IPS-18c (cell line): ENCODE measurements at regions not wholly inside any gene's neighbourhood (a gene's known extent, or its start where the extent isn't known, plus 50 kb on each side); places are given as distances from the start of the nearest gene placed in this dataset.

Experiments
- H3K4me3 ChIP-seq: 2 replicates; pipeline ENCODE4 v1.7.0; 2013; ENCODE audit warnings: low read depth, mild to moderate bottlenecking, low read length, moderate library complexity; ENCODE audit not compliant: insufficient read depth
- H3K9me3 ChIP-seq: one replicate; pipeline ENCODE4 v1.6.1; 2013; ENCODE audit warnings: mild to moderate bottlenecking, low read length, moderate library complexity; ENCODE audit not compliant: control insufficient read depth, insufficient read depth

DNA sequence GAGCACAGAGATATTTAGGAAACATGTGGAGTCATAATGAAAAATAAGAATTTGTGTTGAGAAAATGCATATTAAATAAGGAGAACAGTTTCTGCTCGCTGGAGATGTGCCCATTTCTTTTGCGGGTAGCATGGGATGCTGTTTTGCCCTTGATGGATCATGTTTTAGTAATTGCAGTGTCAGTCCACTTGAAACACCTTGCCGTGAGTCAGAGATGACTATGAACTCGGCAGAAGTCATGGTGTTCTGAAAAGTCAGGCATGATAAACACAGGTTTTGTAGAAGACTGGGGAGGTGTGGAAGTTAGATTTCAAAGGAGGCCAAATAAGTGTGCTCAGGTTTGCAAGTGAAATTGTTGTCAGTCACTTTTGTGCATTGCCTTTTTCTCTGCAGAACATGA is 315.0 kb upstream of the LRRC7 start:
- peaks cover 2% of the 10 kb centered on the region for H3K9me3 ChIP-seq
- no peak overlapping the region for H3K4me3 ChIP-seq

GRCh38 chr1:69256036-69256435 is 311.7 kb upstream of the LRRC7 start:
- peaks cover 2% of the 10 kb centered on the region for H3K9me3 ChIP-seq
- no peak overlapping the region for H3K4me3 ChIP-seq

GRCh38 chr1:69258842-69259241 is 308.9 kb upstream of the LRRC7 start:
- H3K9me3 ChIP-seq, result peaks cover 2% of the 10 kb centered on the region
- no peak overlapping the region for H3K4me3 ChIP-seq

DNA sequence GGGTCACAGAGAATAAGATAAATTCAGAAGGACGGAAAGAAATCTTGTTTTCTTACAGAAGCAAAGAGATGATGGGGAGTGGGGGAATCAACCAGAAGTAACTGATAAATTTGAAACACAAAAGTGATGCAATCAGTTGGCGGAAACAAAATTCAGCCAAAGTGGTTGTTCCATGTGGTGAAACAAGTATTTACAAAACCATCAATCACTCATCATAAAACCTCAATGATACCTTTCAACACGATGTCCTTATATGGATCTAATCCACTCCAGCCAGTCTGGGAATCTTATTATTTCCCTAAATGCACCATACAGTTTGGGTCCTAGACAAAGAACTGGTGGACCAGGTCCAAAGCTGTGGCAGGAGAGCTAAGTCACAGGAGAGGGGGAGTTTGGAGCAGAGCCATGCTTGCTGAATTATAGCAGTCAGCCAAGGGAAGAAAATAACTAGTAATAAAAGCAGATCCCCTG is 303.8 kb upstream of the LRRC7 start:
- H3K9me3 ChIP-seq, result no peaks in the 10 kb centered on the region
- no peak overlapping the region for H3K4me3 ChIP-seq

GRCh38 chr1:69269491-69269890 is 298.2 kb upstream of the LRRC7 start:
- Histone ChIP-seq H3K9me3 (no peaks in the 10 kb centered on the region), H3K4me3 (no peak overlapping the region)

DNA sequence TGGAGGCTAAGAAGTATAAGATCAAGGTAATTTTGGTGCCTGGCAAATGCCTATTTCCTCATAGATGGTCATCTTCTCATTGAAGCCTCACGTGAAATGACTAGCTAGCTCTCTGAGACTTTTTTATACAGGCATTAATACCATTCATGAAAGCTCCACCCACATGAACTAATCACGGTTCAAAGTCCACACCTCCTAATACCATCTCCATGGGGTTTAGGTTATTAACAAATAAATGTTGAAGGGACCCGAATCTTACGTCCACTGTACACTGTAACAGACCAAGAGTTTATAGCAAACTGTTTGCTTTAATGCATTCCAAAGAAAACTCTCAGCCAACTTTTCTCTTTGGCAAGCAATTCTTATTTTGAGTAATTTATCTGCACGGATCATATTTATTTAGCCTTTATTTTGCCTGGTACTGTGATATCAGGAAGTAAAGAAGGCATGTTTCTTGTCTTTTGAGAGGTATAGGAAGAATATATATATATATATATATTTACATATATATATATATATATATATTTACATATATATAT is 296.1 kb upstream of the LRRC7 start:
- Histone ChIP-seq H3K4me3 (no peak overlapping the region), H3K9me3 (no peaks in the 10 kb centered on the region)

DNA sequence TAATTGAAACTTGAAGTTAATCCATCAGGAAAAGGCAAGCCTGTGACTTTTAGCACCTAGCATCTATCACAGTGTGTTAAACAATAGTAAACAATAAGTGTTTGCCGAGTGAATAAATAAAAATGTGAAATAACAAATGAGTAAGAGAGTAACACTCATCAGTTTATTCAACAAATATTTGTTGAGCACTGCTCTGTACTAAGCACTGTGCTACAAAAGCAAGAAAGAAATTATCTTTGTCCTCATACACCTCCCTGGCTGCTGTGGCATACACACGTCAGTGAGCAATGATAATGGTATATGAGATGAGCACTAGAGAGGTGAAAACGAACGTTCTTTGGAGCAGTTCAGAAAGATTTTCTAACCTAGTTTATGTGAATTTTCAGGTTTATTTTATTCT is 295.0 kb upstream of the LRRC7 start:
- Histone ChIP-seq H3K9me3 (no peaks in the 10 kb centered on the region), H3K4me3 (no peak overlapping the region)

DNA sequence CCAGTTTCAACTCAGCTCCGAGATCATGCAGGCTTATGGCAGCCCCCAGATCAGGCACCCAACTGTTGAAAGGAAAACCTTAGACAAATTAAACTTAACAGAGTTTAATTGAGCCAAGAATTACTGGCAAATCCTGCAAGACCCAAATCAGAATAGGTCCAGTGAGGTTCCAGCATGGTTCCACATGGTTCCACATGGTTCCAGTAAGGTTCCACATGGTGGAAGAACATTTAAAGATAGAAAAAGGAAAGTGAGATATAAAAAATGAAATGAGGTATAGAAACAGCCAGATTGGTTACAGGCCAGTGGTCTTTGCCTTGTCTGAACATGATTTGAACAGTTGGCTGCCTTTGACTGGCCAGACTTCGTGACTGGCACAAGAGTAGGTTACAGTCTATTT is 288.8 kb upstream of the LRRC7 start:
- Histone ChIP-seq H3K9me3 (no peaks in the 10 kb centered on the region), H3K4me3 (no peak overlapping the region)

GRCh38 chr1:69283516-69283915 is 284.2 kb upstream of the LRRC7 start:
- Histone ChIP-seq H3K9me3 (no peaks in the 10 kb centered on the region), H3K4me3 (no peak overlapping the region)

DNA sequence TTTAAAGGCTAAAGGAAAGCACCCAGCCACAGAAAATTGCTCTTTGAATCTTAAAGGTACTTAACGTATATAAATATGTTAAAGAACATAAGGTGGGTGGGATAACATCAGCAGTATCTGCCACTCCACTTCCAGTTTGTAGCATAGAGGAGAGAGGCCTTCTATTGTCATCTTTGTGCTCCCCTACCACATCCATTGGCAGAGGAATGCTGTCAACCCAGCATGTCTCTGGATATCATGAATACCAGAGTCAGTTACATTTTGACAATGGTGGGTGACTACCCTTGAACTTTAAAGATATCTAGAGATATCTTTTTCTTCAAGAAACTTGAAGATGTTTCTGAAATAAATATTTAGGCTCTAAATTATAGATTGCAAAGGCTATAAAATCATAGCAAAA is 283.2 kb upstream of the LRRC7 start:
- no peaks in the 10 kb centered on the region for H3K9me3 ChIP-seq
- H3K4me3 ChIP-seq, result no peak overlapping the region

DNA sequence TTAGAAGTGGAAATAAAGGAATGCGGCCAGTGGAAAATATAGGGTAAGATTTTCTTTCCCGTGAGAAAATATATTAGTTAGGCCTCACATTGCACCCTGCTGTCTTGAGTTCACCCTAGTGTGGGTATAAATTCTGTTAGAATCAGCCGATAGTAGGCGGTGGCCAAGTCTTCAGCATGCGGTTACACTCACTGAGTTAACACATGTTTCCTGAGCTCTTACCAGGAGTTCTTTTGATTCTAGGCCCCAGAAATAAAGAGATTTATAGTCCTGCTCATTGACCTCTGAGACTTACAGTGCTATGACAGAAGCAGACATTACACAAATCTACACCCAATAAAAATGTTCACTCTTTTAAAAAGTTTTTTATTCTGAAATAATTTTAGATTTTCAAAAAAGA is 279.3 kb upstream of the LRRC7 start:
- H3K4me3 ChIP-seq, result no peak overlapping the region
- no peaks in the 10 kb centered on the region for H3K9me3 ChIP-seq

DNA sequence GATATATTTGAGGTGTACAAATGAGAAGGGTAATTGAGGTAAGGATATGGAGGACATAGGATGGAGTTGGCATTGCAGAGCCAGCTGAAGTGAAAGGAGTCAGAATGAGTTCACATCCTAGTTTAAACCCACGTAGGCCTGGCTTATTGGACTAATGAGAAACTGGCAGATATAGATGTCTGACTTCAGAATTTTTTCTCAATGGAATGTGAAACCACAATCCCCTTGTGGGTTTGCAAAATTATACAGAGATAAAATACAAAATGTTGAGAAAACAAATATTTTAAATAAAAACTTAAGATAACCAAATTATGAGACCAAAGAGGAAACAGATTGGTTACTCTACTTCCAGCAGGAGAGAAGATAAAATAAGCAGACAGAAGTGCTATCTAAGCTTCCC is 277.4 kb upstream of the LRRC7 start:
- Histone ChIP-seq H3K9me3 (no peaks in the 10 kb centered on the region), H3K4me3 (no peak overlapping the region)

DNA sequence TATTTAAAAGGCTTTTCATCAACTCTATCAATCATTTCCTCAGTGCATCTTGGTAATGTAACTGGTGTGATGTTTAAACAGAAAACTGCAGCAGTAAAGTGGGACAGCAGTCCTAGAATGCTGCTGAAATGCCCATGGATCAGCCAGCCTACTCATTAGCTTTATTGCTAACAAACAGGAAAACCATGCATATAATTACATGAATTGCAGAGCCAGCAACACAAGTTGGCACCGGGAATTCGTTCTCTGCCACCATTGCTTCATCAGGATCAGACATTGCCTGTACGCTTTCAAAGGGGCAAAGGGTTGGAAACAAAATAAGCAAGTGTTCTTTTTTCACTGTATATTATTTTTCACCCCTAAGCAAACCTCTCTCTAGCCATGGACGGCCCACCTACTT is 276.2 kb upstream of the LRRC7 start:
- no peaks in the 10 kb centered on the region for H3K9me3 ChIP-seq
- H3K4me3 ChIP-seq, result no peak overlapping the region

DNA sequence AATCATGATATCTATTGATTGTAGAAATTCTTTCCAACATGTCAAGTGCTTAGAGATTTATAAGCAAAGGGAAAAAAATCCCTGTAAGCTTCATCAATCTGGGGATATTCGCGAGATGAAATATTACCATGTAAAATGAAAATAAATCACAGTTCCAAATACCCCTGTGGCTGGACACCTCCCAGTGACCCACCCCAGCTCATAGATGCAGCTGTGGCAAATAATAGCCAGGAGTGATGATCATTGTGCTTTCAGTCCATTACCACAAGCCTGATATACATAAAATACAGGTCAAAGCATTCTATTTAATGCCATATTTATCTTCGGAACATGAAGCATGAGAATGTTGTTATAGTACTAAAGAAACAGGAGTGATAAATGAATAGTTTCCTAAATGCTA is 274.9 kb upstream of the LRRC7 start:
- no peaks in the 10 kb centered on the region for H3K9me3 ChIP-seq
- no peak overlapping the region for H3K4me3 ChIP-seq

GRCh38 chr1:69294171-69294570 is 273.6 kb upstream of the LRRC7 start:
- Histone ChIP-seq H3K4me3 (no peak overlapping the region), H3K9me3 (no peaks in the 10 kb centered on the region)

- Histone ChIP-seq H3K9me3 (no peaks in the 10 kb centered on the region), H3K4me3 (no peak overlapping the region)
These were observed 272.5 kb upstream of the LRRC7 start for GRCh38 chr1:69295265-69295664.

GRCh38 chr1:69305621-69306020 is 262.1 kb upstream of the LRRC7 start:
- Histone ChIP-seq H3K4me3 (no peak overlapping the region), H3K9me3 (peaks cover 2% of the 10 kb centered on the region)

DNA sequence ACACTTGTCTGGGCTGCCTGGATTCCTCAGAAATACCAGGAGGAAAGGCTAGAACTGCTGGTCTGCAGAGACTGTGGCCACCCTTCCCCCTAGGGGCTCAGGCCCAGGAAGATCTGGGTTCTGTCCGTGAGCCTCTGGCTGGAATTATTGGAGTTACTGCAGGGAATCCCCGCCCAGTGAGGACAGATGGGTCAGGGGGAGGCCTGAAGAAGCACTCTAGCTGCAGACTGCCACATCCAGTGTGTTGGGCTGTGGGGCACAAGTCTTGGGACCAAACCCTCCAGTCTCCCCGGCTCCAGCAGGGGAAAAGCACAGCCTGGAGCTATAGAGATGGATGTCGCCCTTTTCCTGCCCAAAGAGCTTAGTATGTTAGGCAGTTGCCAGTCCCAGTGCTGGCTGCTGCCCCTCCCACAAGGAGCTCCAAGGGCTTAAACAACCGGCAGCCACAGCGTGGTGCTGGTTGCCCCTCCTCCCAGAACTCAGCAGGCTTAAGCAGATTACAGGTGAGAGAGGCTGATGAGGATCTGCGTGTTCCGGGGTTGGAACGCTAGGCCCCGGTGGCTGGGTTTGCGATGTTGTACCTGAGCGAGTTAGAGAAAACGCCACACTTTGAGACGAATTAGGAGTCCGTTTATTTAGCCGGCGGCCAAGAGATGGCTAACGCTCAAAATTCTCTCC is 255.5 kb upstream of the LRRC7 start:
- Histone ChIP-seq H3K9me3 (no peaks in the 10 kb centered on the region), H3K4me3 (no peak overlapping the region)

GRCh38 chr1:69313118-69313517 is 254.6 kb upstream of the LRRC7 start:
- Histone ChIP-seq H3K4me3 (no peak overlapping the region), H3K9me3 (no peaks in the 10 kb centered on the region)
